Heart left ventricle (tissue), 16 donors: ENCODE measurements at regions not wholly inside any gene's neighbourhood (a gene's known extent, or its start where the extent isn't known, plus 50 kb on each side); places are given as distances from the start of the nearest gene placed in this dataset.
A peak's percentile ranks its signal among the peaks of the same experiment; 100 is the strongest.

ENCODE experiments used
- ATAC-seq, 4 donors: fragments of 200-7000 bp; cut with Tn5 transposase; one replicate each; pipeline ENCODE4 v1.9.1; 2020 to 2022; ENCODE audit warnings: moderate library complexity in 4 of 4, mild to moderate bottlenecking in 3 of 4, moderate number of reproducible peaks in 1 of 4
- DNase-seq, 5 donors: peaks; one replicate each; pipeline ENCODE4 v3.0.0-alpha.2; 2020
- H3K27ac ChIP-seq, 12 donors: fragments of 200-600 bp; sonication (generic) in 4 of 12; one replicate each; pipeline versions ENCODE4 v1.5.0 to v1.8.0; 2016 to 2022; ENCODE audit warnings: mild to moderate bottlenecking in 2 of 12
- H3K27me3 ChIP-seq, 9 donors: fragments of 200-600 bp; sonication (generic) in 2 of 9; one replicate each; pipeline versions ENCODE4 v1.5.1 to v1.8.0; 2016 to 2022; ENCODE audit warnings: mild to moderate bottlenecking in 3 of 9
- H3K36me3 ChIP-seq, 9 donors: fragments of 200-600 bp; sonication (generic) in 2 of 9; one replicate each; pipeline versions ENCODE4 v1.5.0 to v1.8.0; 2018 to 2022; ENCODE audit warnings: mild to moderate bottlenecking in 2 of 9
- H3K4me1 ChIP-seq, 12 donors: fragments of 200-600 bp; sonication (generic) in 4 of 12; one replicate each; pipeline versions ENCODE4 v1.5.0 to v1.8.0; 2016 to 2022; ENCODE audit warnings: mild to moderate bottlenecking in 3 of 12
- H3K4me3 ChIP-seq, 12 donors: fragments of 200-600 bp; sonication (generic) in 4 of 12; one replicate each; pipeline versions ENCODE4 v1.5.0 to v1.8.0; 2017 to 2022; ENCODE audit warnings: mild to moderate bottlenecking in 9 of 12, moderate library complexity in 4 of 12
- H3K9me3 ChIP-seq, 12 donors: fragments of 200-600 bp; sonication (generic) in 4 of 12; one replicate each; pipeline versions ENCODE4 v1.5.0 to v1.8.0; 2016 to 2022; ENCODE audit warnings: mild to moderate bottlenecking in 1 of 12
- POLR2A ChIP-seq, 2 donors: fragments of 450-650 bp; IDR thresholded peaks; one replicate each; pipeline ENCODE4 v1.6.1; 2017; ENCODE audit warnings: antibody characterized with exemption in 2 of 2, mild to moderate bottlenecking in 2 of 2, moderate library complexity in 2 of 2
- WGBS, 4 donors: extraction: QIAGEN DNeasy Blood & Tissue Kit in 2 of 4; methylation state at CpG; one replicate each; pipeline versions ENCODE4 v1.1.5 to v1.1.7; 2013 to 2018; 5-methylcytosine and 5-hydroxymethylcytosine counted together
- intact Hi-C, 10 donors: fragments of 100-400 bp; cut with DNase I; formaldehyde crosslinking; loops; one replicate each; pipeline versions ENCODE4 v1.11.1 to v1.14.2; 2022
- TF ChIP-seq, protein P1 (sequence below), 12 donors: fragments of 200-600 bp; sonication (generic) in 4 of 12; IDR thresholded peaks; one replicate each; pipeline versions ENCODE4 v1.5.0 to v1.8.0; 2018 to 2022; ENCODE audit warnings: antibody characterized with exemption in 12 of 12, mild to moderate bottlenecking in 5 of 12
- donor health status: ischemic (EF 13 %, LVEDD 7.1; RV severe dilation, severe dysfunction).
- donor health status: healthy with polysubstance abuse.
- donor health status: DM: no; HTN: yes; CAD: no.
- donor health status: DM: no; HTN: no; CAD: no.
- donor health status: ischemic (EF 25% LVEDD 6.9; RV normal size, moderate dysfunction).
- donor health status: ischemic (EF 25% LVEDD 5.7; RV mildly dilated, moderate dysfunction).
- donor health status: healthy.
- donor health status: DM: yes; HTN: yes; CAD: no.
- donor health status: ischemic (EF 35%, LVEDD 5.7; RV mildly dilated, moderate dysfunction).
- donor health status: nonischemic (EF 11% LVEDD 7.7; RV severe dilation, severe dysfunction).
- donor health status: DM: yes; HTN: yes; CAD: no.
- donor health status: PGD.
- donor health status: ischemic (EF 29% LVEDD 5.4; RV normal size, mild dysfunction).
- donor health status: nonischemic (EF 23%, LVEDD 6.1; RV moderate dilation, normal function).

DNA sequence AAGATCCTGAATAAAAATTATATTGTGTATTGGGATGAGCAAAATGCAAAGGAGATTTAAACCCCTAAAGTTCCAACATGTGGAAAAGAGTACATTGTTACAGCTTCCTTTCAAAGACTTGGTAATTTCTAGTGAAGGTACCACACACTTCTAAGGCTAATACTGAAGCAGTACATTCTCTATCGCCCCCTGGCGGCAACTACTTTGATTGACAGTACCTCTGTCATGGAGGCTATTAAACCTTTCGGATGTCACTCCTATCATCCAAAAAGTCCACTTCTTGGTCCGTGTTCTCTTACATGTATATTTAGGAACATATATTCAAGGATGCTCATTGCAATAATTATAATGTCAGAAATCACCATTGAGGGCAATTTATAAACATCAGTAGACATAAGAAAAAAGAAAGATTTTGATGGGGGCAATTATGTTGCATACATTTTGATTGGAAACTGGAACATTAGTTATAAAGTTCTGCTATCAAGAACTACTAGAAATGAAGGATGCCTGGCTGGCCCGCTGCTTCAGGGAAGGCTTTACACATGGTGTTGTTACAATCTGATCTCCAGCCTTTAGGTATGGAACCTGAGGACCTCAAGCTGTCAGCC, 601.6 kb downstream of the CPS1 start:
- intact Hi-C loops: loop anchor here in 6 of 10 donors (5.0 to 10.0 kb wide), 4 partner anchors 496 to 713 kb away; no protein-coding TSS in a partner anchor
- no peak overlapping the region for H3K4me3 ChIP-seq
- DNase-seq: peak; percentile 43 to 69 (median 64)
- TF ChIP-seq, protein P1, sequence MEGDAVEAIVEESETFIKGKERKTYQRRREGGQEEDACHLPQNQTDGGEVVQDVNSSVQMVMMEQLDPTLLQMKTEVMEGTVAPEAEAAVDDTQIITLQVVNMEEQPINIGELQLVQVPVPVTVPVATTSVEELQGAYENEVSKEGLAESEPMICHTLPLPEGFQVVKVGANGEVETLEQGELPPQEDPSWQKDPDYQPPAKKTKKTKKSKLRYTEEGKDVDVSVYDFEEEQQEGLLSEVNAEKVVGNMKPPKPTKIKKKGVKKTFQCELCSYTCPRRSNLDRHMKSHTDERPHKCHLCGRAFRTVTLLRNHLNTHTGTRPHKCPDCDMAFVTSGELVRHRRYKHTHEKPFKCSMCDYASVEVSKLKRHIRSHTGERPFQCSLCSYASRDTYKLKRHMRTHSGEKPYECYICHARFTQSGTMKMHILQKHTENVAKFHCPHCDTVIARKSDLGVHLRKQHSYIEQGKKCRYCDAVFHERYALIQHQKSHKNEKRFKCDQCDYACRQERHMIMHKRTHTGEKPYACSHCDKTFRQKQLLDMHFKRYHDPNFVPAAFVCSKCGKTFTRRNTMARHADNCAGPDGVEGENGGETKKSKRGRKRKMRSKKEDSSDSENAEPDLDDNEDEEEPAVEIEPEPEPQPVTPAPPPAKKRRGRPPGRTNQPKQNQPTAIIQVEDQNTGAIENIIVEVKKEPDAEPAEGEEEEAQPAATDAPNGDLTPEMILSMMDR (IDR thresholded peaks at IDR 0.05): peak; percentile 69 to 90 (median 81)
- no peak for TF ChIP-seq POLR2A (IDR thresholded peaks at IDR 0.05)
- no peaks in the 10 kb centered on the region for H3K36me3 ChIP-seq
- WGBS, 4 donors: 12 to 19% (median 13%) methylated on average over 5 of the region's 5 CpGs
- H3K4me1 ChIP-seq: no peaks in the 10 kb centered on the region
- no peaks in the 10 kb centered on the region for H3K9me3 ChIP-seq
- ATAC-seq: peak in 2 of 4 donors; percentile 60 to 65
- H3K27ac ChIP-seq: no peak overlapping the region
- peaks cover 0 to 4% (median 0%) of the 10 kb centered on the region in 9 donors for H3K27me3 ChIP-seq

DNA sequence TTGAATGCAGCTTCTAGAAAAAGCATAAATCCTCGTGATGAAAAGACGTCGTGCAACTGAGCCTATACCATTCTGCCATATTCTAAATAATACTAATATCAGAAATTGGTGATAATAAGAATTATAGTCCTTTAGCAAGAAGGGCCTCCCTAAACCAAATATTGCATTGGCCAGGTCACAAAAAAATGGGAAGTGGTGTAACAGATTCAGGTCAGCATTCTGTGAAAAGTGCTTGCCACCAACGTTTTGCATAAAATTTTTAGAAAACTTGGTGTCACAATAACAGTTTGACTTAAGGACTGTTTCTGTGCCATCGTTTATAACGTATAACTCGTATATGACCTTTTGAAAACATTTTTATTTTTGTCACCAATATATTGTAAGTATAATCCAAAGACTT, 603.6 kb downstream of the CPS1 start:
- DNase-seq (no peak), ATAC-seq (no peak)
- H3K27me3 ChIP-seq: peaks cover 0 to 4% (median 0%) of the 10 kb centered on the region in 9 donors
- H3K4me1 ChIP-seq: no peaks in the 10 kb centered on the region
- WGBS, 4 donors: 70 to 81% (median 78%) methylated on average over 7 of the region's 7 CpGs
- intact Hi-C loops: loop anchor here in 6 of 10 donors (5.0 to 10.0 kb wide), 4 partner anchors 498 to 715 kb away; no protein-coding TSS in a partner anchor
- H3K27ac ChIP-seq: no peak overlapping the region
- TF ChIP-seq, protein P1 (IDR thresholded peaks at IDR 0.05): no peak
- TF ChIP-seq POLR2A (IDR thresholded peaks at IDR 0.05): no peak
- H3K4me3 ChIP-seq: no peak overlapping the region
- no peaks in the 10 kb centered on the region for H3K9me3 ChIP-seq
- no peaks in the 10 kb centered on the region for H3K36me3 ChIP-seq

- 73 to 84% (median 79%) methylated on average over 5 of the region's 5 CpGs for WGBS, 4 donors
- no peaks in the 10 kb centered on the region for H3K9me3 ChIP-seq
- H3K36me3 ChIP-seq: no peaks in the 10 kb centered on the region
- intact Hi-C loops: no loop called here
- peaks cover 0 to 4% (median 0%) of the 10 kb centered on the region in 9 donors for H3K27me3 ChIP-seq
- no peak for TF ChIP-seq POLR2A (IDR thresholded peaks at IDR 0.05)
- TF ChIP-seq, protein P1 (IDR thresholded peaks at IDR 0.05): no peak
- no peak for DNase-seq
- no peak overlapping the region for H3K4me3 ChIP-seq
- no peaks in the 10 kb centered on the region for H3K4me1 ChIP-seq
- no peak for ATAC-seq
- H3K27ac ChIP-seq: no peak overlapping the region
Measured at GRCh38 chr2:211161236-211161635, 604.8 kb downstream of the CPS1 start.

GRCh38 chr2:211162911-211163310, 606.5 kb downstream of the CPS1 start:
- 66 to 75% (median 71%) methylated on average over 3 of the region's 3 CpGs for WGBS, 4 donors
- Histone ChIP-seq H3K36me3 (no peaks in the 10 kb centered on the region), H3K4me1 (no peaks in the 10 kb centered on the region), H3K4me3 (no peak overlapping the region), H3K9me3 (no peaks in the 10 kb centered on the region), H3K27ac (no peak overlapping the region), H3K27me3 (peaks cover 0 to 4% (median 0%) of the 10 kb centered on the region in 9 donors)
- TF ChIP-seq, protein P1 (IDR thresholded peaks at IDR 0.05): no peak
- TF ChIP-seq POLR2A (IDR thresholded peaks at IDR 0.05): no peak
- DNase-seq (no peak), ATAC-seq (no peak)
- intact Hi-C loops: no loop called here
